ENCODE measurements at regions not wholly inside any gene's neighbourhood (a gene's known extent, or its start where the extent isn't known, plus 50 kb on each side); places are given as distances from the start of the nearest gene placed in this dataset.
A peak's percentile ranks its signal among the peaks of the same experiment; 100 is the strongest.

DNA sequence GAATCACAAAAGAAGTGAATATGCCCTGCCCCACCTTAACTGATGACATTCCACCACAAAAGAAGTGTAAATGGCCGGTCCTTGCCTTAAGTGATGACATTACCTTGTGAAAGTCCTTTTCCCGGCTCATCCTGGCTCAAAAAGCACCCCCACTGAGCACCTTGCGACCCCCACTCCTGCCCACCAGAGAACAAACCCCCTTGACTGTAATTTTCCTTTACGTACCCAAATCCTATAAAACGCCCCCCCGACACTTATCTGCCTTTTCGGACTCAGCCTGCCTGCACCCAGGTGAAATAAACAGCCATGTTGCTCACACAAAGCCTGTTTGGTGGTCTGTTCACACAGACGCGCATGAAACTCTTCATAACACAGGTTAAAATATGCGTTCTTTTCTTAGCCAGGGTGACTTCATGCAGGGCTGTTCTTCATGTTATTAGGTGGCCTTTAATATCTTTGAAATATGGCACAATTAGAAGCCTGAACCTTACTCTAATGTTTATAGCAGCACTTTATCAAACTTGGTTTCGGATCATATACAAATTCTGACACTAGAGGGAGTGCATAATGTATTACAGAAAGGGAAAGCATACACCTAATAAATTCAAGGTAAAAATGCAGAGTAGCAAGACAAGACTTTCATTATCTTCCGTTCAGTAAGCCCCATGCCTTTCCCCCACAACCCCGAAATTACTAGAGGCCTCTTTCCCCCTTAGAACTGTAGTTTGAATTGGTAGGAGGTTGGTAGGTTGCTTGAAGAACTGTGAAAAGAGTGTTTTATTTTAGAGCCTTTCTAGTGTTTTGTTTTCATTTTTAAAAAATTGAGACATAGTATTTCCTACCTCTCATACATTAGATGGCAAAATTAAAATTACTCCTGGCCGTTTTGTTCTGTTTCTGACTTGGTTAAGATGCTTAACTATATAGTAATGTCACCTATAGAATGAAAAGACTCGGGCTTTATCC lies 117.9 kb downstream of the NPY start:
- no peaks in the 10 kb centered on the region for H3K36me3 ChIP-seq
- H3K27me3 ChIP-seq = no peaks in the 10 kb centered on the region
- H3K27ac ChIP-seq = no peak overlapping the region
- TF ChIP-seq POLR2A (IDR thresholded peaks at IDR 0.05) = no peak
- TF ChIP-seq, protein P1, sequence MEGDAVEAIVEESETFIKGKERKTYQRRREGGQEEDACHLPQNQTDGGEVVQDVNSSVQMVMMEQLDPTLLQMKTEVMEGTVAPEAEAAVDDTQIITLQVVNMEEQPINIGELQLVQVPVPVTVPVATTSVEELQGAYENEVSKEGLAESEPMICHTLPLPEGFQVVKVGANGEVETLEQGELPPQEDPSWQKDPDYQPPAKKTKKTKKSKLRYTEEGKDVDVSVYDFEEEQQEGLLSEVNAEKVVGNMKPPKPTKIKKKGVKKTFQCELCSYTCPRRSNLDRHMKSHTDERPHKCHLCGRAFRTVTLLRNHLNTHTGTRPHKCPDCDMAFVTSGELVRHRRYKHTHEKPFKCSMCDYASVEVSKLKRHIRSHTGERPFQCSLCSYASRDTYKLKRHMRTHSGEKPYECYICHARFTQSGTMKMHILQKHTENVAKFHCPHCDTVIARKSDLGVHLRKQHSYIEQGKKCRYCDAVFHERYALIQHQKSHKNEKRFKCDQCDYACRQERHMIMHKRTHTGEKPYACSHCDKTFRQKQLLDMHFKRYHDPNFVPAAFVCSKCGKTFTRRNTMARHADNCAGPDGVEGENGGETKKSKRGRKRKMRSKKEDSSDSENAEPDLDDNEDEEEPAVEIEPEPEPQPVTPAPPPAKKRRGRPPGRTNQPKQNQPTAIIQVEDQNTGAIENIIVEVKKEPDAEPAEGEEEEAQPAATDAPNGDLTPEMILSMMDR (IDR thresholded peaks at IDR 0.05) = peak in 4 of 6 experiments; percentile 35 to 78 (median 74)
- DNase-seq = no peak
- no peaks in the 10 kb centered on the region for H3K9me3 ChIP-seq
- no peak overlapping the region for H3K4me3 ChIP-seq
- H3K4me1 ChIP-seq = no peaks in the 10 kb centered on the region

DNA sequence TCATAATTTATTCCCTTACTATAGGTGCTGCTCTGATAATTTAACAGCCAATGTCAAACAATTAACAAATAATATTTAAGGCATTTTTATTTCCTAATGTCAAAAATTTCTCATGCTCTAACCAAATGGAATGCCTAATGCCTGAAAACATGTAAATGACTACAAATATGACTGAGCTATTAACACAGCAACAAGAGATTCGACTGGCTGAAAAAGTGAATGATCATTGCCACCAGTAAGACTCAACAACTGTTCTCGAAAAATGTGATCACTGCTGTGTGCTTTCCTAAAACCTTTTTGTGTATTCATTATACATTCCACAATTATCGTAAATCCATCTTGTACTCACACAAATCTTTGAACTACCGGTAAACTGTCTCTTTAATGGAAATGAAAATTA lies 118.7 kb downstream of the NPY start:
- H3K4me1 ChIP-seq = no peaks in the 10 kb centered on the region
- TF ChIP-seq, protein P1 (IDR thresholded peaks at IDR 0.05) = no peak
- no peak for TF ChIP-seq POLR2A (IDR thresholded peaks at IDR 0.05)
- H3K27me3 ChIP-seq = no peaks in the 10 kb centered on the region
- no peaks in the 10 kb centered on the region for H3K9me3 ChIP-seq
- no peaks in the 10 kb centered on the region for H3K36me3 ChIP-seq
- no peak overlapping the region for H3K4me3 ChIP-seq
- no peak overlapping the region for H3K27ac ChIP-seq
- DNase-seq = no peak

DNA sequence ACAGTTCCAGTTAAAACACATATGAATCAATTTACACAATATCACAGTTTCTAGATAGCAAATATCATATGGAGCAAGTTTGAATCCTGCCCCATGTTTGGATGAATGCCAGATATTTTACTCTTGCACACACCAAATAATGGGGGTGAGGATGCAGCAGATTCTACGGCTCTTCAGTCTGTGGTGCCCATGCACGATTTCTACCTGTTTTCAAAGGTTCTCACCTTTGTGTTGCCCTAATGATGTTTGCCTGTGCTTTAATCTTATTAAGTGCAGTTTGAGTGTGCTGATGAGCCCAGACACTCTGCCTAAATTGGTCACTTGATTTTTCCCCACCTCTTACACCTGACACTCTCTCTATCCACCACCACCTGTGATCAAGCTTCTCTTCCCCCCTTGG lies 119.6 kb downstream of the NPY start:
- H3K36me3 ChIP-seq = no peaks in the 10 kb centered on the region
- no peak overlapping the region for H3K27ac ChIP-seq
- H3K27me3 ChIP-seq = no peaks in the 10 kb centered on the region
- H3K9me3 ChIP-seq = no peaks in the 10 kb centered on the region
- H3K4me3 ChIP-seq = no peak overlapping the region
- no peak for DNase-seq
- no peak for TF ChIP-seq POLR2A (IDR thresholded peaks at IDR 0.05)
- TF ChIP-seq, protein P1 (IDR thresholded peaks at IDR 0.05) = no peak
- no peaks in the 10 kb centered on the region for H3K4me1 ChIP-seq

DNA sequence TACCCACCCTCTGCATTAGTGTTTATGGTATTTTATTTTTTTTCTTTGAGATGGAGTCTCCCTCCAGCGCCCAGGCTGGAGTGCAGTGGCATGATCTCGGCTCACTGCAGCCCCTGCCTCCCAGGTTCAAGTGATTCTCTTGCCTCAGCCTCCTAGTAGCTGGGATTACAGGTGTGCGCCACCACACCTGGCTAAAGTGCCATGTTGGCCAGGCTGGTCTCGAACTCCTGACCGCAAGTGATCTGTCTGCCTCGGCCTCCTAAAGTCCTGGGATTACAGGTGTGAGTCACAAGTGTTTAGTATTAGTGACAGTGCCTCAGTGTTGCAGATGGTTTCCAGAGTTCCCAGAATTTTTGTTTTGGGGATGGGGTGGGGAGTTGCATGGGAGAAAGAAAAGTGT lies 120.3 kb downstream of the NPY start:
- no peak for TF ChIP-seq POLR2A (IDR thresholded peaks at IDR 0.05)
- TF ChIP-seq, protein P1 (IDR thresholded peaks at IDR 0.05) = no peak
- Histone ChIP-seq H3K4me3 (no peak overlapping the region), H3K9me3 (no peaks in the 10 kb centered on the region), H3K4me1 (no peaks in the 10 kb centered on the region), H3K36me3 (no peaks in the 10 kb centered on the region), H3K27me3 (no peaks in the 10 kb centered on the region), H3K27ac (no peak overlapping the region)
- no peak for DNase-seq

DNA sequence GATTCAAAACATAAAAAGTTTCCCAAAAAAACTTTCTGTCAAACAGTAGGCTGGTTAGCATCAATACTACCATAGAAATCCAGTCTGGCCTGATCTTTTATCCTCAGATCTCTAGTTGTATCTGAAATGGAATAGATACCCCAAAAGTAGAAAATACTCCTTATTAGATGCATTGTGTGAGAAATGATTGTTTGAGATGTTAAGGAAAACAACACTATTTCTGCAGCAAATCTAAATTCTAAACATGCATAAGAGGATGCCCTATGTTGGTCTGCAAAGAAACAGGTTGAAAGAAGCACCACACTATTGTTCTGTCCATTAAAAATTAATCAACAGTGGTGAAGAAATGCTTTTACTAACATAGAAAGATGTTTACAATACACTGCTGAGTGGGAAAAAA lies 121.0 kb downstream of the NPY start:
- Histone ChIP-seq H3K27ac (no peak overlapping the region), H3K36me3 (no peaks in the 10 kb centered on the region), H3K4me3 (no peak overlapping the region), H3K4me1 (no peaks in the 10 kb centered on the region), H3K9me3 (no peaks in the 10 kb centered on the region), H3K27me3 (no peaks in the 10 kb centered on the region)
- TF ChIP-seq, protein P1 (IDR thresholded peaks at IDR 0.05) = no peak
- no peak for TF ChIP-seq POLR2A (IDR thresholded peaks at IDR 0.05)
- DNase-seq = no peak
